NCI-H146 (cell line): ENCODE measurements at regions not wholly inside any gene's neighbourhood (a gene's known extent, or its start where the extent isn't known, plus 50 kb on each side); places are given as distances from the start of the nearest gene placed in this dataset.
"Not testable (repeated sequence)": the region's sequence is repeated elsewhere in the genome, so short reads cannot be mapped to it uniquely, and the experiment has no call there.

Experiments
- DNase-seq: peaks from one replicate; lab custom pipeline; 2025; lab: John Stamatoyannopoulos, UW

- no peak for DNase-seq
These were observed 70.8 kb upstream of the SMIM23 start for GRCh38 chr5:171714851-171715250.

- no peak for DNase-seq
These were observed 70.1 kb upstream of the SMIM23 start for GRCh38 chr5:171715551-171715950.

- no peak for DNase-seq
These were observed 65.5 kb upstream of the SMIM23 start for GRCh38 chr5:171720086-171720485.

GRCh38 chr5:171721464-171721863 is 64.2 kb upstream of the SMIM23 start:
- DNase-seq, result no peak

- DNase-seq, result no peak
These were observed 61.0 kb upstream of the SMIM23 start for GRCh38 chr5:171724468-171725204.

- no peak for DNase-seq
These were observed 60.4 kb upstream of the SMIM23 start for GRCh38 chr5:171725205-171725601.

GRCh38 chr5:171726819-171727218 is 58.8 kb upstream of the SMIM23 start:
- not testable (repeated sequence) for DNase-seq

- no peak for DNase-seq
These were observed 56.9 kb upstream of the SMIM23 start for GRCh38 chr5:171728686-171729085.
